GM23338 (cell line): ENCODE measurements at regions not wholly inside any gene's neighbourhood (a gene's known extent, or its start where the extent isn't known, plus 50 kb on each side); places are given as distances from the start of the nearest gene placed in this dataset.

Experiments
- ATAC-seq: fragments of 200-7000 bp; cut with Tn5 transposase; 3 replicates; pipeline ENCODE4 v1.9.1; 2020
- DNase-seq: peaks from one replicate; pipeline ENCODE4 v3.0.0-alpha.2; 2015; ENCODE audit warnings: low spot score
- H2AFZ ChIP-seq: fragments of 200-600 bp; sonication (generic); 2 replicates; pipeline ENCODE4 v1.8.0; 2016; ENCODE audit warnings: antibody characterized with exemption, mild to moderate bottlenecking, moderate library complexity
- H3F3A ChIP-seq: fragments of 200-600 bp; sonication (generic); replicated peaks from 2 replicates; pipeline ENCODE4 v1.8.0; 2017; ENCODE audit warnings: antibody characterized with exemption, mixed run types, low read depth
- H3K27ac ChIP-seq: fragments of 200-600 bp; sonication (generic); 2 replicates; pipeline ENCODE4 v1.6.1; 2016; ENCODE audit warnings: low read depth
- H3K27me3 ChIP-seq: fragments of 200-600 bp; sonication (generic); 2 replicates; pipeline ENCODE4 v1.8.0; 2016; ENCODE audit warnings: mild to moderate bottlenecking, mixed run types, moderate library complexity; ENCODE audit not compliant: insufficient read depth
- H3K36me3 ChIP-seq: fragments of 200-600 bp; sonication (generic); 2 replicates; pipeline ENCODE4 v1.8.0; 2016; ENCODE audit warnings: mild to moderate bottlenecking; ENCODE audit not compliant: insufficient read depth
- H3K4me1 ChIP-seq: fragments of 200-600 bp; sonication (generic); 2 replicates; pipeline ENCODE4 v1.8.0; 2016; ENCODE audit warnings: mild to moderate bottlenecking, moderate library complexity; ENCODE audit not compliant: insufficient read depth
- H3K4me2 ChIP-seq: fragments of 200-600 bp; sonication (generic); 2 replicates; pipeline ENCODE4 v1.7.1; 2017; ENCODE audit warnings: mixed run types
- H3K4me3 ChIP-seq: fragments of 200-600 bp; sonication (generic); 2 replicates; pipeline ENCODE4 v1.6.1; 2016; ENCODE audit warnings: mixed run types
- H3K79me2 ChIP-seq: fragments of 200-600 bp; sonication (generic); replicated peaks from 2 replicates; pipeline ENCODE4 v1.8.0; 2017; ENCODE audit warnings: mild to moderate bottlenecking; ENCODE audit not compliant: insufficient read depth
- H3K9me2 ChIP-seq: fragments of 200-600 bp; sonication (generic); 2 replicates; pipeline ENCODE4 v1.8.0; 2017; ENCODE audit not compliant: insufficient read depth
- H4K20me1 ChIP-seq: fragments of 200-600 bp; sonication (generic); replicated peaks from 2 replicates; pipeline ENCODE4 v1.8.0; 2017; ENCODE audit warnings: mild to moderate bottlenecking; ENCODE audit not compliant: insufficient read depth
- H3K27ac Mint-ChIP-seq: 2 replicates; pipeline ENCODE4 v1.8.0; 2020; ENCODE audit warnings: inconsistent platforms, mild to moderate bottlenecking, moderate library complexity, mixed read lengths
- H3K27me3 Mint-ChIP-seq: 3 replicates; pipeline ENCODE4 v1.8.0; 2022; ENCODE audit warnings: low read depth, mild to moderate bottlenecking, moderate library complexity, mixed read lengths, inconsistent platforms; ENCODE audit not compliant: insufficient read depth, poor library complexity
- H3K36me3 Mint-ChIP-seq: 3 replicates; pipeline ENCODE4 v1.8.0; 2021; ENCODE audit warnings: low read depth, mild to moderate bottlenecking, inconsistent platforms, moderate library complexity, mixed read lengths
- H3K4me1 Mint-ChIP-seq: 3 replicates; pipeline ENCODE4 v1.8.0; 2020; ENCODE audit warnings: mild to moderate bottlenecking, inconsistent platforms, mixed read lengths
- H3K4me3 Mint-ChIP-seq: 3 replicates; pipeline ENCODE4 v1.8.0; 2021; ENCODE audit warnings: moderate library complexity, mild to moderate bottlenecking, inconsistent platforms, mixed read lengths
- H3K9me3 Mint-ChIP-seq: 3 replicates; pipeline ENCODE4 v1.8.0; 2020; ENCODE audit warnings: moderate library complexity, mild to moderate bottlenecking, inconsistent platforms, mixed read lengths
- CREB1 ChIP-seq: fragments of 250-450 bp; sonication (Bioruptor Pico); IDR thresholded peaks from 2 replicates; pipeline ENCODE4 v1.5.0; 2020; ENCODE audit warnings: low read depth, mild to moderate bottlenecking, moderate library complexity
- EZH2 ChIP-seq: fragments of 200-600 bp; sonication (generic); IDR thresholded peaks from one replicate; pipeline ENCODE4 v1.8.0; 2017; ENCODE audit warnings: antibody characterized with exemption, mild to moderate bottlenecking, low read depth; ENCODE audit not compliant: unreplicated experiment
- EZH2phosphoT487 ChIP-seq: fragments of 200-600 bp; sonication (generic); IDR thresholded peaks from one replicate; pipeline ENCODE4 v1.8.1; 2018; ENCODE audit warnings: antibody characterized with exemption; ENCODE audit not compliant: unreplicated experiment
- JUNB ChIP-seq: IDR thresholded peaks from one replicate; pipeline ENCODE4 v1.6.1; 2016; ENCODE audit warnings: antibody characterized with exemption; ENCODE audit not compliant: unreplicated experiment
- NANOG ChIP-seq: IDR thresholded peaks from 2 replicates; pipeline ENCODE4 v1.6.1; 2016; ENCODE audit warnings: antibody characterized with exemption, borderline replicate concordance
- POLR2AphosphoS5 ChIP-seq: IDR thresholded peaks from 2 replicates; pipeline ENCODE4 v1.6.1; 2016; ENCODE audit warnings: antibody characterized with exemption, low read depth
- STAT1 ChIP-seq: IDR thresholded peaks from one replicate; pipeline ENCODE4 v1.6.1; 2016; ENCODE audit warnings: antibody characterized with exemption; ENCODE audit not compliant: unreplicated experiment
- ZNF114 ChIP-seq: fragments of 250-450 bp; sonication (Bioruptor Pico); IDR thresholded peaks from 2 replicates; pipeline ENCODE4 v1.5.0; 2020; ENCODE audit warnings: mild to moderate bottlenecking, moderate library complexity
- ZNF331 ChIP-seq: fragments of 250-450 bp; sonication (Bioruptor Pico); IDR thresholded peaks from 2 replicates; pipeline ENCODE4 v1.5.0; 2020; ENCODE audit warnings: low read depth, mild to moderate bottlenecking, moderate library complexity
- TF ChIP-seq, protein P1 (sequence below): IDR thresholded peaks from one replicate; pipeline ENCODE4 v1.6.1; 2018; ENCODE audit warnings: antibody characterized with exemption; ENCODE audit not compliant: unreplicated experiment
- TF ChIP-seq, protein P2 (sequence below): fragments of 250-450 bp; sonication (Bioruptor Pico); IDR thresholded peaks from 2 replicates; pipeline ENCODE4 v1.5.0; 2020; ENCODE audit warnings: mild to moderate bottlenecking, moderate library complexity
- TF ChIP-seq, protein P3 (sequence below): IDR thresholded peaks from 2 replicates; pipeline ENCODE4 v1.6.1; 2016; ENCODE audit warnings: antibody characterized with exemption

DNA sequence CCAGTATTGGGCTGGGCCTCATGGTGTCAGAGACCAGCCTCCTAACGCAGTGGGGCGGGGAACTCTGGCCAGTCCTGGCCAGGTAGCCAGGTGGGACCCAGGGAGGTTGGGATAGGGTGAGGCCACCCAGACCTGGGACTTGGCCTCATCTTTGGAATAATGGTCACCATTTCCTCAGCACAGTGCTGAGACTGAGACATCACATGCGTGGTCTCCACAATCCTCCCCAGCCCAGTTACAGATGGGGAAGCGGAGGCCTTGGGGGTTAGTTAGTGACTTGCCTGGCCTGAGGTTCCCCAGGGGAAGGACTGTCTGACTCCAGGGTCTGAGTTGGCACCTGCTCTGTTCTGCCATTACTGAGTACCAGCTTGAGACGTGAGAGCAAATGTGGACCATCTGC lies 77.9 kb upstream of the CASZ1 start:
- H3K36me3 ChIP-seq = no peaks in the 10 kb centered on the region
- Mint-ChIP-seq H3K36me3 (no peaks in the 10 kb centered on the region), H3K27me3 (peaks cover 6% of the 10 kb centered on the region), H3K9me3 (no peaks in the 10 kb centered on the region), H3K27ac (no peak overlapping the region), H3K4me3 (no peak overlapping the region), H3K4me1 (no peaks in the 10 kb centered on the region; the same call in 2 of the 3 replicates)
- no peaks in the 10 kb centered on the region for H3K79me2 ChIP-seq
- H3K27ac ChIP-seq = no peak overlapping the region
- H3F3A ChIP-seq = no peaks in the 10 kb centered on the region
- no peaks in the 10 kb centered on the region for H4K20me1 ChIP-seq
- DNase-seq = no peak
- no peaks in the 10 kb centered on the region for H3K9me2 ChIP-seq
- no peak overlapping the region for H3K4me3 ChIP-seq
- H3K27me3 ChIP-seq = no peaks in the 10 kb centered on the region
- no peak for TF ChIP-seq EZH2phosphoT487
- no peak for TF ChIP-seq CREB1
- no peak for TF ChIP-seq ZNF114 (CRISPR knock-in tag)
- no peak for TF ChIP-seq POLR2AphosphoS5
- TF ChIP-seq, protein P1, sequence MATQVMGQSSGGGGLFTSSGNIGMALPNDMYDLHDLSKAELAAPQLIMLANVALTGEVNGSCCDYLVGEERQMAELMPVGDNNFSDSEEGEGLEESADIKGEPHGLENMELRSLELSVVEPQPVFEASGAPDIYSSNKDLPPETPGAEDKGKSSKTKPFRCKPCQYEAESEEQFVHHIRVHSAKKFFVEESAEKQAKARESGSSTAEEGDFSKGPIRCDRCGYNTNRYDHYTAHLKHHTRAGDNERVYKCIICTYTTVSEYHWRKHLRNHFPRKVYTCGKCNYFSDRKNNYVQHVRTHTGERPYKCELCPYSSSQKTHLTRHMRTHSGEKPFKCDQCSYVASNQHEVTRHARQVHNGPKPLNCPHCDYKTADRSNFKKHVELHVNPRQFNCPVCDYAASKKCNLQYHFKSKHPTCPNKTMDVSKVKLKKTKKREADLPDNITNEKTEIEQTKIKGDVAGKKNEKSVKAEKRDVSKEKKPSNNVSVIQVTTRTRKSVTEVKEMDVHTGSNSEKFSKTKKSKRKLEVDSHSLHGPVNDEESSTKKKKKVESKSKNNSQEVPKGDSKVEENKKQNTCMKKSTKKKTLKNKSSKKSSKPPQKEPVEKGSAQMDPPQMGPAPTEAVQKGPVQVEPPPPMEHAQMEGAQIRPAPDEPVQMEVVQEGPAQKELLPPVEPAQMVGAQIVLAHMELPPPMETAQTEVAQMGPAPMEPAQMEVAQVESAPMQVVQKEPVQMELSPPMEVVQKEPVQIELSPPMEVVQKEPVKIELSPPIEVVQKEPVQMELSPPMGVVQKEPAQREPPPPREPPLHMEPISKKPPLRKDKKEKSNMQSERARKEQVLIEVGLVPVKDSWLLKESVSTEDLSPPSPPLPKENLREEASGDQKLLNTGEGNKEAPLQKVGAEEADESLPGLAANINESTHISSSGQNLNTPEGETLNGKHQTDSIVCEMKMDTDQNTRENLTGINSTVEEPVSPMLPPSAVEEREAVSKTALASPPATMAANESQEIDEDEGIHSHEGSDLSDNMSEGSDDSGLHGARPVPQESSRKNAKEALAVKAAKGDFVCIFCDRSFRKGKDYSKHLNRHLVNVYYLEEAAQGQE = no peak
- TF ChIP-seq EZH2 = no peak
- TF ChIP-seq, protein P2, sequence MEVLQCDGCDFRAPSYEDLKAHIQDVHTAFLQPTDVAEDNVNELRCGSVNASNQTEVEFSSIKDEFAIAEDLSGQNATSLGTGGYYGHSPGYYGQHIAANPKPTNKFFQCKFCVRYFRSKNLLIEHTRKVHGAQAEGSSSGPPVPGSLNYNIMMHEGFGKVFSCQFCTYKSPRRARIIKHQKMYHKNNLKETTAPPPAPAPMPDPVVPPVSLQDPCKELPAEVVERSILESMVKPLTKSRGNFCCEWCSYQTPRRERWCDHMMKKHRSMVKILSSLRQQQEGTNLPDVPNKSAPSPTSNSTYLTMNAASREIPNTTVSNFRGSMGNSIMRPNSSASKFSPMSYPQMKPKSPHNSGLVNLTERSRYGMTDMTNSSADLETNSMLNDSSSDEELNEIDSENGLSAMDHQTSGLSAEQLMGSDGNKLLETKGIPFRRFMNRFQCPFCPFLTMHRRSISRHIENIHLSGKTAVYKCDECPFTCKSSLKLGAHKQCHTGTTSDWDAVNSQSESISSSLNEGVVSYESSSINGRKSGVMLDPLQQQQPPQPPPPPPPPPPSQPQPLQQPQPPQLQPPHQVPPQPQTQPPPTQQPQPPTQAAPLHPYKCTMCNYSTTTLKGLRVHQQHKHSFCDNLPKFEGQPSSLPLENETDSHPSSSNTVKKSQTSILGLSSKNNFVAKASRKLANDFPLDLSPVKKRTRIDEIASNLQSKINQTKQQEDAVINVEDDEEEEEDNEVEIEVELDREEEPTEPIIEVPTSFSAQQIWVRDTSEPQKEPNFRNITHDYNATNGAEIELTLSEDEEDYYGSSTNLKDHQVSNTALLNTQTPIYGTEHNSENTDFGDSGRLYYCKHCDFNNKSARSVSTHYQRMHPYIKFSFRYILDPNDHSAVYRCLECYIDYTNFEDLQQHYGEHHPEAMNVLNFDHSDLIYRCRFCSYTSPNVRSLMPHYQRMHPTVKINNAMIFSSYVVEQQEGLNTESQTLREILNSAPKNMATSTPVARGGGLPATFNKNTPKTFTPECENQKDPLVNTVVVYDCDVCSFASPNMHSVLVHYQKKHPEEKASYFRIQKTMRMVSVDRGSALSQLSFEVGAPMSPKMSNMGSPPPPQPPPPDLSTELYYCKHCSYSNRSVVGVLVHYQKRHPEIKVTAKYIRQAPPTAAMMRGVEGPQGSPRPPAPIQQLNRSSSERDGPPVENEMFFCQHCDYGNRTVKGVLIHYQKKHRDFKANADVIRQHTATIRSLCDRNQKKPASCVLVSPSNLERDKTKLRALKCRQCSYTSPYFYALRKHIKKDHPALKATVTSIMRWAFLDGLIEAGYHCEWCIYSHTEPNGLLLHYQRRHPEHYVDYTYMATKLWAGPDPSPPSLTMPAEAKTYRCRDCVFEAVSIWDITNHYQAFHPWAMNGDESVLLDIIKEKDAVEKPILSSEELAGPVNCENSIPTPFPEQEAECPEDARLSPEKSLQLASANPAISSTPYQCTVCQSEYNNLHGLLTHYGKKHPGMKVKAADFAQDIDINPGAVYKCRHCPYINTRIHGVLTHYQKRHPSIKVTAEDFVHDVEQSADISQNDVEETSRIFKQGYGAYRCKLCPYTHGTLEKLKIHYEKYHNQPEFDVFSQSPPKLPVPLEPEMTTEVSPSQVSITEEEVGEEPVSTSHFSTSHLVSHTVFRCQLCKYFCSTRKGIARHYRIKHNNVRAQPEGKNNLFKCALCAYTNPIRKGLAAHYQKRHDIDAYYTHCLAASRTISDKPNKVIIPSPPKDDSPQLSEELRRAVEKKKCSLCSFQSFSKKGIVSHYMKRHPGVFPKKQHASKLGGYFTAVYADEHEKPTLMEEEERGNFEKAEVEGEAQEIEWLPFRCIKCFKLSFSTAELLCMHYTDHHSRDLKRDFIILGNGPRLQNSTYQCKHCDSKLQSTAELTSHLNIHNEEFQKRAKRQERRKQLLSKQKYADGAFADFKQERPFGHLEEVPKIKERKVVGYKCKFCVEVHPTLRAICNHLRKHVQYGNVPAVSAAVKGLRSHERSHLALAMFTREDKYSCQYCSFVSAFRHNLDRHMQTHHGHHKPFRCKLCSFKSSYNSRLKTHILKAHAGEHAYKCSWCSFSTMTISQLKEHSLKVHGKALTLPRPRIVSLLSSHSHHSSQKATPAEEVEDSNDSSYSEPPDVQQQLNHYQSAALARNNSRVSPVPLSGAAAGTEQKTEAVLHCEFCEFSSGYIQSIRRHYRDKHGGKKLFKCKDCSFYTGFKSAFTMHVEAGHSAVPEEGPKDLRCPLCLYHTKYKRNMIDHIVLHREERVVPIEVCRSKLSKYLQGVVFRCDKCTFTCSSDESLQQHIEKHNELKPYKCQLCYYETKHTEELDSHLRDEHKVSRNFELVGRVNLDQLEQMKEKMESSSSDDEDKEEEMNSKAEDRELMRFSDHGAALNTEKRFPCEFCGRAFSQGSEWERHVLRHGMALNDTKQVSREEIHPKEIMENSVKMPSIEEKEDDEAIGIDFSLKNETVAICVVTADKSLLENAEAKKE = no peak
- no peak for TF ChIP-seq ZNF331 (CRISPR knock-in tag)
- TF ChIP-seq JUNB = no peak
- TF ChIP-seq, protein P3, sequence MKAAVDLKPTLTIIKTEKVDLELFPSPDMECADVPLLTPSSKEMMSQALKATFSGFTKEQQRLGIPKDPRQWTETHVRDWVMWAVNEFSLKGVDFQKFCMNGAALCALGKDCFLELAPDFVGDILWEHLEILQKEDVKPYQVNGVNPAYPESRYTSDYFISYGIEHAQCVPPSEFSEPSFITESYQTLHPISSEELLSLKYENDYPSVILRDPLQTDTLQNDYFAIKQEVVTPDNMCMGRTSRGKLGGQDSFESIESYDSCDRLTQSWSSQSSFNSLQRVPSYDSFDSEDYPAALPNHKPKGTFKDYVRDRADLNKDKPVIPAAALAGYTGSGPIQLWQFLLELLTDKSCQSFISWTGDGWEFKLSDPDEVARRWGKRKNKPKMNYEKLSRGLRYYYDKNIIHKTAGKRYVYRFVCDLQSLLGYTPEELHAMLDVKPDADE = no peak
- no peak for TF ChIP-seq NANOG
- no peak for TF ChIP-seq STAT1
- no peak overlapping the region for H3K4me2 ChIP-seq
- H2AFZ ChIP-seq = no peak overlapping the region
- ATAC-seq = no peak
- H3K4me1 ChIP-seq = no peaks in the 10 kb centered on the region
